ENCODE measurements at regions not wholly inside any gene's neighbourhood (a gene's known extent, or its start where the extent isn't known, plus 50 kb on each side); places are given as distances from the start of the nearest gene placed in this dataset.

GRCh38 chr13:77429320-77430142, 102.6 kb upstream of the MYCBP2 start:
- H3K4me3 ChIP-seq (ENCODE audit: low read length) = no peak overlapping the region
- H3F3A ChIP-seq (ENCODE audit: low read length, unreplicated experiment) = no peaks in the 10 kb centered on the region
- H3K4me2 ChIP-seq (ENCODE audit: low read length) = no peak overlapping the region
- no peaks in the 10 kb centered on the region; the same call in 1 of the 2 replicates for H3K9me3 ChIP-seq (ENCODE audit: low read length)
- DNase-seq = peak; percentile 81
- H3K36me3 ChIP-seq (ENCODE audit: low read depth, low read length) = no peaks in the 10 kb centered on the region
- H3K27ac ChIP-seq (ENCODE audit: low read length) = peak overlapping the region; percentile 65
- peaks cover 7% of the 10 kb centered on the region for H3K4me1 ChIP-seq (ENCODE audit: insufficient read depth, low read length)
- H3K79me2 ChIP-seq (ENCODE audit: low read length) = no peaks in the 10 kb centered on the region
- CTCF ChIA-PET = interaction anchor here (1.0 kb wide), 1 partner anchor 103 kb away, joined by 4 read pairs; the partner anchor contains the start of gene MYCBP2
- no peaks in the 10 kb centered on the region for H4K20me1 ChIP-seq (ENCODE audit: low read length)
- no peak overlapping the region for H2AFZ ChIP-seq (ENCODE audit: low read length)
- TF ChIP-seq CTCF (conservative IDR thresholded peaks at IDR 0.05; ENCODE audit: low read depth, low read length) = no peak
- TF ChIP-seq EZH2phosphoT487 (IDR thresholded peaks at IDR 0.05; ENCODE audit: borderline replicate concordance, low read length) = no peak
- no peak for TF ChIP-seq EZH2 (IDR thresholded peaks at IDR 0.05; ENCODE audit: low read length, unreplicated experiment)
- ATAC-seq = peak; percentile 99
- H3K27me3 ChIP-seq (ENCODE audit: low read length) = no peaks in the 10 kb centered on the region
- no TSS peak for BruUV-seq (replicated peaks)
- intact Hi-C loops (cut with micrococcal nuclease) = loop anchor here (1.0 to 5.0 kb wide), 2 partner anchors 9 to 102 kb away; partner anchors contain the start of gene MYCBP2
- H3K9me2 ChIP-seq (replicated peaks; ENCODE audit: low read length) = no peaks in the 10 kb centered on the region
- POLR2A ChIA-PET (ENCODE audit: unreplicated experiment) = interaction anchor here (0.6 kb wide), 1 partner anchor 16 kb away, joined by 3 read pairs; no protein-coding TSS in a partner anchor
- H3K9ac ChIP-seq (ENCODE audit: low read length) = peak overlapping the region; percentile 30; the same call in 1 of the 2 replicates

GRCh38 chr13:77425705-77426104, 98.8 kb upstream of the MYCBP2 start:
- no peaks in the 10 kb centered on the region for H3K79me2 ChIP-seq (ENCODE audit: low read length)
- H3K4me1 ChIP-seq (ENCODE audit: insufficient read depth, low read length) = peaks cover 17% of the 10 kb centered on the region
- no peak for DNase-seq
- no TSS peak for BruUV-seq (replicated peaks)
- H3K4me3 ChIP-seq (ENCODE audit: low read length) = no peak overlapping the region
- no peak overlapping the region for H3K27ac ChIP-seq (ENCODE audit: low read length)
- H2AFZ ChIP-seq (ENCODE audit: low read length) = no peak overlapping the region
- no peak for ATAC-seq
- no peak overlapping the region for H3K9ac ChIP-seq (ENCODE audit: low read length)
- H3K9me2 ChIP-seq (replicated peaks; ENCODE audit: low read length) = no peaks in the 10 kb centered on the region
- no peaks in the 10 kb centered on the region for H3K27me3 ChIP-seq (ENCODE audit: low read length)
- ChIA-PET POLR2A (ENCODE audit: unreplicated experiment) (no interaction called here), CTCF (no interaction called here)
- H3F3A ChIP-seq (ENCODE audit: low read length, unreplicated experiment) = no peaks in the 10 kb centered on the region
- no peak overlapping the region for H3K4me2 ChIP-seq (ENCODE audit: low read length)
- H4K20me1 ChIP-seq (ENCODE audit: low read length) = no peaks in the 10 kb centered on the region
- no peaks in the 10 kb centered on the region for H3K36me3 ChIP-seq (ENCODE audit: low read depth, low read length)
- H3K9me3 ChIP-seq (ENCODE audit: low read length) = no peaks in the 10 kb centered on the region; the same call in 1 of the 2 replicates
- intact Hi-C loops (cut with micrococcal nuclease) = loop anchor here (5.0 kb wide), 1 partner anchor 98 kb away; the partner anchor contains the start of gene MYCBP2
- no peak for TF ChIP-seq EZH2phosphoT487 (IDR thresholded peaks at IDR 0.05; ENCODE audit: borderline replicate concordance, low read length)
- no peak for TF ChIP-seq EZH2 (IDR thresholded peaks at IDR 0.05; ENCODE audit: low read length, unreplicated experiment)
- TF ChIP-seq CTCF (conservative IDR thresholded peaks at IDR 0.05; ENCODE audit: low read depth, low read length) = no peak

Measured in PC-3 (cell line).